SH-SY5Y (cell line): ENCODE measurements at regions not wholly inside any gene's neighbourhood (a gene's known extent, or its start where the extent isn't known, plus 50 kb on each side); places are given as distances from the start of the nearest gene placed in this dataset.

ENCODE experiments used
- GATA2 ChIP-seq: IDR thresholded peaks from 2 replicates; pipeline ENCODE4 v1.6.1; 2011; ENCODE audit warnings: mild to moderate bottlenecking, low read depth, low read length
- GATA3 ChIP-seq: IDR thresholded peaks from 2 replicates; pipeline ENCODE4 v1.6.1; 2011; ENCODE audit warnings: low read depth, mild to moderate bottlenecking, low read length, moderate library complexity

- TF ChIP-seq GATA3 (no peak), GATA2 (no peak)
These were observed 576.5 kb downstream of the MID1IP1 start for GRCh38 chrX:39377773-39378172.
